ENCODE measurements at regions not wholly inside any gene's neighbourhood (a gene's known extent, or its start where the extent isn't known, plus 50 kb on each side); places are given as distances from the start of the nearest gene placed in this dataset.
"Not testable (repeated sequence)": the region's sequence is repeated elsewhere in the genome, so short reads cannot be mapped to it uniquely, and the experiment has no call there.

- TF ChIP-seq SPI1, TAF1, POLR2AphosphoS5, POLR2A (IDR thresholded peaks at IDR 0.05; ENCODE audit: low read depth, low read length): not testable (repeated sequence)
These were observed 105.0 kb upstream of the AADAT start for GRCh38 chr4:170194794-170195193.

All from GM12891 (cell line).